WI38 (cell line): ENCODE measurements at regions not wholly inside any gene's neighbourhood (a gene's known extent, or its start where the extent isn't known, plus 50 kb on each side); places are given as distances from the start of the nearest gene placed in this dataset.
"Not testable (repeated sequence)": the region's sequence is repeated elsewhere in the genome, so short reads cannot be mapped to it uniquely, and the experiment has no call there.

Source experiments
- H3K4me3 ChIP-seq: 2 replicates; pipeline ENCODE4 v1.5.1; 2011; ENCODE audit warnings: low read depth, mild to moderate bottlenecking, control low read depth, low read length
- CTCF ChIP-seq: IDR thresholded peaks from 2 replicates; pipeline ENCODE4 v1.5.1; 2012; ENCODE audit warnings: low read depth, mild to moderate bottlenecking, control low read depth, low read length

- no peak for TF ChIP-seq CTCF
- no peak overlapping the region for H3K4me3 ChIP-seq
These were observed 521.0 kb upstream of the CCNG1 start for GRCh38 chr5:162916368-162916767.

- H3K4me3 ChIP-seq = no peak overlapping the region
- no peak for TF ChIP-seq CTCF
These were observed 508.3 kb upstream of the CCNG1 start for GRCh38 chr5:162929104-162929503.

GRCh38 chr5:162931501-162931900, 505.9 kb upstream of the CCNG1 start:
- TF ChIP-seq CTCF = no peak
- H3K4me3 ChIP-seq = no peak overlapping the region

- no peak overlapping the region for H3K4me3 ChIP-seq
- no peak for TF ChIP-seq CTCF
These were observed 497.4 kb upstream of the CCNG1 start for GRCh38 chr5:162939991-162940390.

GRCh38 chr5:162948677-162949076, 488.7 kb upstream of the CCNG1 start:
- no peak for TF ChIP-seq CTCF
- H3K4me3 ChIP-seq = no peak overlapping the region

- TF ChIP-seq CTCF = no peak
- H3K4me3 ChIP-seq = no peak overlapping the region
These were observed 480.8 kb upstream of the CCNG1 start for GRCh38 chr5:162956570-162956969.

GRCh38 chr5:162964144-162964543, 473.3 kb upstream of the CCNG1 start:
- H3K4me3 ChIP-seq = not testable (repeated sequence)

GRCh38 chr5:162990063-162990462, 447.3 kb upstream of the CCNG1 start:
- no peak overlapping the region for H3K4me3 ChIP-seq
- no peak for TF ChIP-seq CTCF
